Kidney (tissue), 13 donors: ENCODE measurements at regions not wholly inside any gene's neighbourhood (a gene's known extent, or its start where the extent isn't known, plus 50 kb on each side); places are given as distances from the start of the nearest gene placed in this dataset.

ENCODE experiments used
- DNase-seq, 5 donors: peaks; one replicate each; pipeline ENCODE4 v3.0.0-alpha.2; 2013 to 2020
- FAIRE-seq: peaks from 2 replicates; lab custom pipeline; 2012; peaks lifted over from hg19 to GRCh38; lab: Jason Lieb, UNC
- H3K27ac ChIP-seq, 2 donors: one replicate each; pipeline ENCODE4 v1.7.0; 2013; ENCODE audit warnings: low read depth in 2 of 2, low read length in 2 of 2, inconsistent platforms in 1 of 2
- H3K27me3 ChIP-seq: one replicate; pipeline ENCODE4 v1.7.1; 2013; ENCODE audit warnings: low read length, inconsistent platforms; ENCODE audit not compliant: control insufficient read depth, insufficient read depth
- H3K36me3 ChIP-seq, 3 donors: one replicate each; pipeline versions ENCODE4 v1.7.0 to v1.7.1; 2013; ENCODE audit warnings: low read length in 3 of 3, control low read depth in 1 of 3, inconsistent platforms in 1 of 3; ENCODE audit not compliant: insufficient read depth in 3 of 3, control insufficient read depth in 2 of 3
- H3K4me1 ChIP-seq, 3 donors: one replicate each; pipeline versions ENCODE4 v1.7.0 to v1.7.1; 2013; ENCODE audit warnings: low read length in 3 of 3, inconsistent platforms in 1 of 3, low read depth in 1 of 3; ENCODE audit not compliant: control insufficient read depth in 2 of 3, insufficient read depth in 2 of 3
- H3K4me3 ChIP-seq, 3 donors: one replicate each; pipeline versions ENCODE4 v1.7.0 to v1.8.1; 2013; ENCODE audit warnings: low read length in 3 of 3, control low read depth in 1 of 3, inconsistent platforms in 1 of 3
- H3K9ac ChIP-seq, 3 donors: one replicate each; pipeline versions ENCODE4 v1.7.0 to v1.7.1; 2013; ENCODE audit warnings: low read length in 3 of 3, control low read depth in 1 of 3, inconsistent platforms in 1 of 3
- H3K9me3 ChIP-seq, 3 donors: one replicate each; pipeline versions ENCODE4 v1.7.0 to v1.7.1; 2013; ENCODE audit warnings: low read length in 3 of 3, control low read depth in 1 of 3, inconsistent platforms in 1 of 3; ENCODE audit not compliant: control insufficient read depth in 2 of 3, insufficient read depth in 1 of 3
- CTCF ChIP-seq: IDR thresholded peaks from 3 replicates; pipeline ENCODE4 v1.5.1; 2012; ENCODE audit warnings: mild to moderate bottlenecking, moderate library complexity, borderline replicate concordance; ENCODE audit not compliant: insufficient read depth; ENCODE audit errors: extremely low read depth
- intact Hi-C: fragments of 100-400 bp; cut with DNase I; formaldehyde crosslinking; loops from one replicate; pipeline ENCODE4 v1.11.1; 2022
- donor health status: control.
- donor health status: control.
- donor health status: control.
- donor health status: control.
- donor health status: control.
- donor health status: DM: yes; HTN: yes; CAD: no.
- donor health status: Normal renal cell carcinoma (clear cell type).

GRCh38 chr15:68488290-68488689 is 56.3 kb upstream of the ITGA11 start:
- Histone ChIP-seq H3K9ac (no peak overlapping the region), H3K4me1 (peaks cover 0 to 7% (median 0%) of the 10 kb centered on the region in 3 donors), H3K4me3 (no peak overlapping the region), H3K27ac (no peak overlapping the region), H3K36me3 (no peaks in the 10 kb centered on the region), H3K27me3 (no peaks in the 10 kb centered on the region), H3K9me3 (no peaks in the 10 kb centered on the region)
- TF ChIP-seq CTCF: no peak
- intact Hi-C loops: no loop called here
- DNase-seq: no peak
- FAIRE-seq: no peak

GRCh38 chr15:68488966-68489365 is 57.0 kb upstream of the ITGA11 start:
- intact Hi-C loops: no loop called here
- no peaks in the 10 kb centered on the region for H3K9me3 ChIP-seq
- H3K9ac ChIP-seq: no peak overlapping the region
- TF ChIP-seq CTCF: no peak
- FAIRE-seq (no peak), DNase-seq (no peak)
- no peak overlapping the region for H3K27ac ChIP-seq
- no peak overlapping the region for H3K4me3 ChIP-seq
- no peaks in the 10 kb centered on the region for H3K36me3 ChIP-seq
- H3K27me3 ChIP-seq: no peaks in the 10 kb centered on the region
- H3K4me1 ChIP-seq: peaks cover 0 to 7% (median 0%) of the 10 kb centered on the region in 3 donors

GRCh38 chr15:68489421-68489820 is 57.5 kb upstream of the ITGA11 start:
- no peak for FAIRE-seq

More at GRCh38 chr15:68489421-68489820, 57.5 kb upstream of the ITGA11 start:
- H3K4me1 ChIP-seq: peaks cover 0 to 7% (median 0%) of the 10 kb centered on the region in 3 donors
- no peak overlapping the region for H3K27ac ChIP-seq
- TF ChIP-seq CTCF: no peak
- no peak overlapping the region for H3K9ac ChIP-seq
- H3K36me3 ChIP-seq: no peaks in the 10 kb centered on the region
- H3K9me3 ChIP-seq: no peaks in the 10 kb centered on the region
- intact Hi-C loops: no loop called here
- no peaks in the 10 kb centered on the region for H3K27me3 ChIP-seq
- H3K4me3 ChIP-seq: no peak overlapping the region
- DNase-seq: no peak
